Muscle of leg (tissue), 3 donors: ENCODE measurements at regions not wholly inside any gene's neighbourhood (a gene's known extent, or its start where the extent isn't known, plus 50 kb on each side); places are given as distances from the start of the nearest gene placed in this dataset.

ENCODE experiments used
- DNase-seq: peaks from one replicate; pipeline ENCODE4 v3.0.0; 2013
- H3K27ac ChIP-seq: one replicate; pipeline ENCODE4 v1.5.1; 2013; ENCODE audit warnings: mild to moderate bottlenecking, low read length, control low read depth
- H3K27me3 ChIP-seq: one replicate; pipeline ENCODE4 v1.6.1; 2013; ENCODE audit warnings: low read length; ENCODE audit not compliant: control insufficient read depth, insufficient read depth
- H3K36me3 ChIP-seq: one replicate; pipeline ENCODE4 v1.6.1; 2013; ENCODE audit warnings: low read length; ENCODE audit not compliant: control insufficient read depth, insufficient read depth
- H3K4me1 ChIP-seq: one replicate; pipeline ENCODE4 v1.6.1; 2013; ENCODE audit warnings: low read length; ENCODE audit not compliant: control insufficient read depth, insufficient read depth
- H3K4me3 ChIP-seq: one replicate; pipeline ENCODE4 v1.5.1; 2013; ENCODE audit warnings: low read length, control low read depth
- H3K9me3 ChIP-seq: replicated peaks from 2 replicates; pipeline ENCODE4 v1.6.1; 2013; ENCODE audit warnings: low read depth, low read length; ENCODE audit not compliant: control insufficient read depth
- WGBS: methylation state at CpG from one replicate; pipeline ENCODE4 v1.1.5; 2013; ENCODE audit warnings: missing lambda C conversion rate; ENCODE audit not compliant: insufficient coverage; 5-methylcytosine and 5-hydroxymethylcytosine counted together

DNA sequence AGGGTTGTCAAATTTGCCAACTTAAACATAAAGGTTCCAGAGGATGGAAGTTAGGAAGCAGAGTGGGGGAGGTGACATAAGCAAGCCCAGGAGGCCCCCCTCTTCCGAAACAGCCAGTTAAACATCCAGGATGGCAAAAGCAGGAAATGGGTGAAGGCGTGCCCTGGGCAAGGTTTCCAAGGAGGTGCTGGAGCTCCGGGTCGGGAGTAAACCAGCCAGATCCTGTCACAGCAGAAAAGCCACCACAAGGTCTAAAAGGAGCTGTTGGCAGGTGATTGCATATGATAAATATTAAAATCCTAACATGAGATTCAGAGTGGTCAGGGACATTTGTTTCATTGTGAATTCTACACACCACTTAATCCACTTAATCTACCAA is 572.2 kb upstream of the SALL3 start:
- Histone ChIP-seq H3K4me1 (no peaks in the 10 kb centered on the region), H3K4me3 (no peak overlapping the region), H3K27ac (no peak overlapping the region), H3K36me3 (no peaks in the 10 kb centered on the region), H3K27me3 (no peaks in the 10 kb centered on the region), H3K9me3 (no peaks in the 10 kb centered on the region)
- no peak for DNase-seq
- no CpG with 5 or more reads among the region's 4 CpGs for WGBS

DNA sequence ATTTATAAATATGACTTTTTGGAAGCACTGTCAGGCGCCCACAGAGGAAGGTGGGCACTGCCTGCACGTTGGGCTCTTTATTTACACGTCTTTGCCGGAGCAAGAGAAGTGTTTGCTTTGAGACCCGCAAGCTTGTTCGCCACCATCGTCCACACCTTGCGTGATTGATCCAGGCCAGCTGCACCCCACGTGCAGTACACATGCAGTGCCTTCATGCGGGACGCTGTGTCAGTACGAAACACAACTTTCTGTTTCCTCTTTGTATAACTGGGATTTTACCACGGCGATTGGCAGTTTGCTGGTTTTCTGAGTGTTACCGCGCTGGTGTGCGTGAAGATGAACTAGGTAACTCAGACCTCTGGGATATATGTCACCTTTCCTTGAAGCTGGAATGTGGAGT is 571.0 kb upstream of the SALL3 start:
- Histone ChIP-seq H3K4me1 (no peaks in the 10 kb centered on the region), H3K27me3 (no peaks in the 10 kb centered on the region), H3K9me3 (no peaks in the 10 kb centered on the region), H3K4me3 (no peak overlapping the region), H3K27ac (no peak overlapping the region), H3K36me3 (no peaks in the 10 kb centered on the region)
- WGBS, result 76% methylated on average over 17 of the region's 17 CpGs
- no peak for DNase-seq

DNA sequence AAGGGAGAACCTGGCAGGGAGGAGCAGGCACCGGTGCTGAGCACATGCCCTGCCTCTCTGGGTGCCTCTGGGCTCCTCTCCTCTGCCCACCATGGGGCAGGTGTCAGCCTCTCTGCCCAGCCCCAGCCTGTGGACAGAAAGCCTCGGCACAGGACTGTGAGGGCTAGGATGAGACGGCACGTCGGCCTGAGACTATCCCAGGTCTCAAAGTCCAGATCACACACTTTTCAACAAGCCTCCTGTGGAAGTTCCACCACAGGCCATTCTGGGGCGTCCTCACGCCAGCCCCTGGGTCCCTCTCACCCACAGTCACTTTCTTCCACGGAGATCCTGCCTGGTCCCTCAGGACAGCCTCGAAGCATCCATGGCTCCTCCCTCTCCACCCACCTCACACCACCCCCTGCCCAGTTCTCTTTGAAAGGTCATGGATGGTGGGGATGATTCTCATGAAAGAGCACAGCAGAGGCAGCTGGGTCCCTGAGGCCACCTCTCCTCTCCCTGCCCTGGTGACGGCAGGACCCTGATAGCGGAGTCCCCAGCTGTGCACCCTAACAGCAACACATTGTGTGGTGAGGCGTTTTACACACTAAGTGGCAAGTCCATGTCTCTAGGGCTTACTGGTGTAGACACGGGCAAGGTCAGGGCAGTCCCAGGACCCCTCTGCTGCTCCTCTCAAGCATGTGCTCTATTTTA is 569.4 kb upstream of the SALL3 start:
- no peaks in the 10 kb centered on the region for H3K27me3 ChIP-seq
- 91% methylated on average over 10 of the region's 13 CpGs for WGBS
- DNase-seq, result no peak

DNA sequence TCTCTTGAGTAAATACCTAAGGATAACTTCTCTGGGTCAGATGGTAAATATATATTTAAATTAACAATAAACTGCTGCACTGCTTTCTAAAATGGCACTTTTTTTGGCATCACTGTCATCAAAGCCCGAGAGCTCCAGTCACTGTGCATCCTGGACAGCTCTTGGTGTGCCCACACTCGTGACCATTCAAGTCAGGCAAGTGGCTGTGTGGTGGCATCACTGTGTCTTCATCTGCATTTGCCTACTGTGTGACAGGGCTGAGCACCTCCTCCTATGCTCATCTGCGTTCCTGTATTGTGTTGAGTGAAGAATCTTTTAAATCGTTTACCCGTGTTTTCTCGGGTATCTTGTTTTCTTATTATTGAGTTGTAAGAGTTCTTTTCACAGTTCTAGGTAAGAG is 568.1 kb upstream of the SALL3 start:
- Histone ChIP-seq H3K27me3 (no peaks in the 10 kb centered on the region), H3K36me3 (no peaks in the 10 kb centered on the region), H3K9me3 (no peaks in the 10 kb centered on the region), H3K27ac (no peak overlapping the region), H3K4me1 (no peaks in the 10 kb centered on the region), H3K4me3 (no peak overlapping the region)
- 80% methylated on average over 1 of the region's 6 CpGs for WGBS
- no peak for DNase-seq

More for the DNA sequence above, 569.4 kb upstream of the SALL3 start:
- H3K9me3 ChIP-seq, result no peaks in the 10 kb centered on the region
- H3K36me3 ChIP-seq, result no peaks in the 10 kb centered on the region
- no peak overlapping the region for H3K4me3 ChIP-seq
- H3K4me1 ChIP-seq, result no peaks in the 10 kb centered on the region
- H3K27ac ChIP-seq, result no peak overlapping the region

DNA sequence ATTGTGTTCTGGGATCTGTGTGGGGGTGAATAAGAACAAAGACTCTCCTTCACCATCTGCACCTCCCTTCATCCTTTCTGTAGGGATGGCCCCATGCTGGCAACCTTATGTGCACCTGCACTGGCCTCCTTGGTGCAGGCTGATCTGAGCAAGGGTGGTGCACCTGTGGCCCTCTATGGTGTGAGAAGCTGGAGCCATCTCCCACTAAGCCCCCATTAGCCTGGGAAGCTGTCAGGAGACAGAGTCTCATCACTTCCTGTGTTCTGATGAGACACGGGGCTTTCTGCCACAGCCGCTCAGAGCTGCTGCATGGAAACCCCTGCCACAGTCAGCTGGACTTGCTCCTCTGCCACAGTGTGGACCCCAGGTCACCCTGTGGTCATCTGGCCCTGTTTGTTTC is 565.3 kb upstream of the SALL3 start:
- Histone ChIP-seq H3K4me3 (no peak overlapping the region), H3K27ac (no peak overlapping the region), H3K4me1 (no peaks in the 10 kb centered on the region), H3K27me3 (peaks cover 2% of the 10 kb centered on the region), H3K9me3 (no peaks in the 10 kb centered on the region), H3K36me3 (no peaks in the 10 kb centered on the region)
- DNase-seq, result no peak
- WGBS, result 55% methylated on average over 2 of the region's 2 CpGs

DNA sequence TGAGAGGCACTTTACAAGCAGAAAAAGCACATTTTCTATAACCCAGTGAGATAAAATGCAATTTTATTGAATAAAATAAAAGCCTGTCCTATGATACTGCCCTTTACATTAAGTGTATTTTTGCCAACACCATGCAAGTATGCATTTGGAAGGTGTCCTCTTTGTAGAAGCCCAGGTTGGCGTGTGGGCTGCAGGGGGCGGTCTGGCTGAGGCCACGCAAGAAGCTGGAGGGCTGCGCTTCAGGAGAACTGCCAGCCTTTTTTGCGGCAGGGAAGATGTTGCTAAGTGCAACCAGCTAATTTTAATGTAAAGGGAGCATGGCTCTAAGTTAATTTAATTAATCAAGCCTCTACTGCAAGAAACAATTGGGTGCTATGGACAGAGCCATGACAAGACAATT is 562.8 kb upstream of the SALL3 start:
- Histone ChIP-seq H3K4me3 (no peak overlapping the region), H3K27me3 (peaks cover 7% of the 10 kb centered on the region), H3K27ac (no peak overlapping the region), H3K36me3 (no peaks in the 10 kb centered on the region), H3K9me3 (no peaks in the 10 kb centered on the region), H3K4me1 (no peaks in the 10 kb centered on the region)
- WGBS, result 92% methylated on average over 2 of the region's 5 CpGs
- no peak for DNase-seq

DNA sequence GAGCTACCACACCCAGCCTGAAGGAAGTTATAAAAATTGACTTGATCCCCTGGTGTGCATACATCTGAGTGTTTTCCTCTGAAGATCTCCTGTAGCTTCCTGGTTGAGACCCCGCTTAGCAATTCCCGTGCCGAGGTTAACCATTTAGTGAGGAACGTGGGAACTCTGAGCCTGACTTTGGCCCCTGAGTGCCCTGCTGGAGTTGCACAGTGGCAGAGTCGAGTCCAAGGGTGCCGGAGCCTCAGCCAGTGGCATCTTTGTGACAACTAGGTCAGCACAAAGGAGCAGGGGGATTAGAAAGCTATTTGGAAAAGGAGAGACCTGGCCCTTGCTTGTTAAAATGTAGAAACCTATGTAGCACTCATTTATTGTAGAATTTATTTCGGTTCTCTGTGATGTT is 561.2 kb upstream of the SALL3 start:
- peaks cover 12% of the 10 kb centered on the region for H3K27me3 ChIP-seq
- no peaks in the 10 kb centered on the region for H3K9me3 ChIP-seq
- DNase-seq, result no peak
- H3K4me1 ChIP-seq, result no peaks in the 10 kb centered on the region
- 47% methylated on average over 6 of the region's 7 CpGs for WGBS
- no peak overlapping the region for H3K27ac ChIP-seq
- no peaks in the 10 kb centered on the region for H3K36me3 ChIP-seq
- H3K4me3 ChIP-seq, result no peak overlapping the region

DNA sequence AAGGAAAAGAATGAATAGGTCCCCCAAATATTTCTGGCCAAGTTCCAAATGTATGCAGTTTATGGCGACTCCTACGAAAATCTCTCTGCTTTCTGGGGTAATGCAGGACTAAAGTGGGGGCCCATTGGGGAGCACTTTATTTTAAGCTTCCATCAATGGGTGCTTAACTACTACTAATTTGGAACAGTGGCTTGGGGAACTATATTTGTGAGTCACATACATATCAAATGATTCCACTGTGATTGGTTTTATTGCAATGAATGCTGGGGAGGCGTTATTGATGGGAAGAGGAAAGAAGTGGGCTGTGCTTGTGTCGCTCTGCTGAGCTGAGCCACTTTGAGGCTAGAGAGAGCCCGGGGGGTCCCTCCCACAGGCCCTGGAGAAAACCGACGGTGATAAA is 560.4 kb upstream of the SALL3 start:
- Histone ChIP-seq H3K36me3 (no peaks in the 10 kb centered on the region), H3K27me3 (peaks cover 15% of the 10 kb centered on the region), H3K4me3 (no peak overlapping the region), H3K4me1 (no peaks in the 10 kb centered on the region), H3K9me3 (no peaks in the 10 kb centered on the region), H3K27ac (no peak overlapping the region)
- 64% methylated on average over 2 of the region's 7 CpGs for WGBS
- no peak for DNase-seq

DNA sequence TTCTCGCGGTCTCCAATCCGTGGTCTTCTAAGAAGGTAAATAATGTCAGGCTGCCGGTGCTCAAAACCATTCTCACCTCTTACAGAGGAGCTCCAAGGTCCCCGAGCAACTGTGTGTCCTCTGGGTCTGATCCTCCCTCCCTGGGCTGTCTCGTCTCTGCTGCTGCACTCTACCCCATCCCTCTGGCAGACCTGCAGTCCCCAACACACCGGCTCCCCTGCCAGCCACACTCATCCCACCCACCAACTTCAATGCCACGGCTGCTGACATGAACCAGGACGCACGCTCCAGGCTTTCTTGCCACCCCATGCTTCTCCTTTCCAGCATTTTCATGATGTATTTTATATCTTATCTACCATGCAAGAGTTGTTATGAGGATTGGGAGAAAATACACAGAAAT is 559.5 kb upstream of the SALL3 start:
- WGBS, result 88% methylated on average over 7 of the region's 10 CpGs
- DNase-seq, result no peak
- peaks cover 15% of the 10 kb centered on the region for H3K27me3 ChIP-seq

DNA sequence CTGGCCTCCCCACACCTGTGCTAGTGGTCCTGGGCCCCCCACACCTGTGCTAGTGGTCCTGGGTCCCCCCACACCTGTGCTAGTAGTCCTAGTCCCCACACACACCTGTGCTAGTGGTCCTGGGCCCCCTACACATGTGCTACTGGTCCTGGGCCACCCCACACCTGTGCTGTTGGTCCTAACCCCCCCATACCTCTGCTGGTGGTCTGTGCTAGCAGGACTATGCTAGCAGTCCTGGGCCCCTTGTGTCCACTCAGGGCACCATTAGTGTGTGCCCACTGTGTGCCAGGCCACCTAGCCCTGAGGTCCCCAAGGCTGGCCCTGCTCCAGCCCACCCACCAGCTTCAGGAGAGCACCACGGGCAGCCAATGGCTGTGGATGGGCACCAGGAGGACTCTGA is 558.2 kb upstream of the SALL3 start:
- H3K27me3 ChIP-seq, result peaks cover 17% of the 10 kb centered on the region
- WGBS, result no CpG with 5 or more reads among the region's 1 CpG

More for the DNA sequence above, 559.5 kb upstream of the SALL3 start:
- H3K36me3 ChIP-seq, result no peaks in the 10 kb centered on the region
- no peak overlapping the region for H3K27ac ChIP-seq
- no peaks in the 10 kb centered on the region for H3K4me1 ChIP-seq
- no peaks in the 10 kb centered on the region for H3K9me3 ChIP-seq
- no peak overlapping the region for H3K4me3 ChIP-seq

DNA sequence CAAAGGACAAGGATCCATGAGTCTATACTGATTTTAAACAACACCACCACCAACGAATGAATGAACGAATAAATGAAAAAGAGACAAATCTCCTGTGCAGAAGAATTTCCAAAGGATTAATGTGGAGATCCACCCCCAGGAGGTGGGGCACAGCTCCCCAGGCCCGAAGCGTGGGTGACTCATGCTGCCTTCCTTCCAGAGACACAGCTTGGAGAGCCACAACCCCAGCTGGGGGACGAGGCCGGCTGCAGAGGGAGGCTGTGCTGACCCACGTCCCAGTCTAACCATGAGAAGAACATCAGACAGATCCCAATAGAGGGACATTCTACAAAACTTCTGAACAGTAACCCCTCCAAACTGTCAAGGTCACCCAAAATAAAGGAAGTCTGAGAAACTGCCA is 557.3 kb upstream of the SALL3 start:
- DNase-seq, result no peak
- 62% methylated on average over 2 of the region's 7 CpGs for WGBS
- H3K27me3 ChIP-seq, result peaks cover 18% of the 10 kb centered on the region

More for the DNA sequence above, 558.2 kb upstream of the SALL3 start:
- H3K36me3 ChIP-seq, result no peaks in the 10 kb centered on the region
- no peak for DNase-seq
- no peaks in the 10 kb centered on the region for H3K9me3 ChIP-seq
- H3K4me1 ChIP-seq, result no peaks in the 10 kb centered on the region
- no peak overlapping the region for H3K27ac ChIP-seq
- H3K4me3 ChIP-seq, result no peak overlapping the region

More for the DNA sequence above, 557.3 kb upstream of the SALL3 start:
- no peaks in the 10 kb centered on the region for H3K36me3 ChIP-seq
- no peaks in the 10 kb centered on the region for H3K4me1 ChIP-seq
- H3K9me3 ChIP-seq, result no peaks in the 10 kb centered on the region
- H3K4me3 ChIP-seq, result no peak overlapping the region
- no peak overlapping the region for H3K27ac ChIP-seq
